SK-N-SH (cell line): ENCODE measurements at regions not wholly inside any gene's neighbourhood (a gene's known extent, or its start where the extent isn't known, plus 50 kb on each side); places are given as distances from the start of the nearest gene placed in this dataset.

ENCODE experiments used
- CTCF ChIA-PET: fragments of 300-600, 350-600 bp; formaldehyde crosslinking; extraction: SDS; loops from one replicate; lab custom pipeline; 2021; lab: Yijun Ruan, JAX
- POLR2A ChIA-PET: fragments of 350-600 bp; sonication (Branson Sonifier 250); formaldehyde crosslinking; extraction: SDS; loops from one replicate; lab custom pipeline; 2020; ENCODE audit warnings: antibody characterized with exemption, inconsistent platforms; lab: Yijun Ruan, JAX
- DNase-seq: peaks from one replicate; pipeline ENCODE4 v3.0.0; 2012
- H2AFZ ChIP-seq: fragments of 200-600 bp; sonication (generic); 2 replicates; pipeline ENCODE4 v1.8.1; 2016; ENCODE audit warnings: antibody characterized with exemption, mild to moderate bottlenecking, low read depth
- H3F3A ChIP-seq: fragments of 200-600 bp; sonication (generic); replicated peaks from 2 replicates; pipeline ENCODE3; 2016; ENCODE audit warnings: antibody characterized with exemption, mild to moderate bottlenecking; ENCODE audit not compliant: insufficient read depth
- H3K27ac ChIP-seq, 2 experiments: fragments of 200-500 bp in 1 of 2; fragments of 200-600 bp in 1 of 2; sonication (Bioruptor generic) in 1 of 2; sonication (generic), shearing (Covaris generic) in 1 of 2; 2 replicates each; pipeline versions ENCODE4 v1.5.1 to v1.6.1; 2014 to 2016; ENCODE audit warnings: low read depth in 2 of 2, inconsistent platforms in 1 of 2, low read length in 1 of 2, mild to moderate bottlenecking in 1 of 2, mixed read lengths in 1 of 2
- H3K27me3 ChIP-seq: fragments of 200-600 bp; sonication (generic), shearing (Covaris generic); 2 replicates; pipeline ENCODE4 v1.6.1; 2016; ENCODE audit warnings: mixed run types; ENCODE audit not compliant: insufficient read depth
- H3K36me3 ChIP-seq, 2 experiments: fragments of 200-500 bp in 1 of 2; fragments of 200-600 bp in 1 of 2; sonication (Bioruptor generic) in 1 of 2; sonication (generic) in 1 of 2; replicated peaks in 1 of 2; 2 replicates each; pipeline versions ENCODE3 to v1.5.1; 2014 to 2016; ENCODE audit warnings: low read length in 1 of 2, mild to moderate bottlenecking in 1 of 2; ENCODE audit not compliant: insufficient read depth in 2 of 2, control insufficient read depth in 1 of 2
- H3K4me1 ChIP-seq, 2 experiments: fragments of 200-500 bp in 1 of 2; fragments of 200-600 bp in 1 of 2; sonication (Bioruptor generic) in 1 of 2; sonication (generic), shearing (Covaris generic) in 1 of 2; 2 replicates each; pipeline versions ENCODE4 v1.5.1 to v1.6.1; 2014 to 2016; ENCODE audit warnings: low read depth in 1 of 2, low read length in 1 of 2, mixed run types in 1 of 2; ENCODE audit not compliant: insufficient read depth in 2 of 2, control insufficient read depth in 1 of 2
- H3K4me2 ChIP-seq: fragments of 200-600 bp; sonication (generic), shearing (Covaris generic); 2 replicates; pipeline ENCODE4 v1.6.1; 2017; ENCODE audit warnings: mixed run types
- H3K4me3 ChIP-seq, 2 experiments: fragments of 200-500 bp in 1 of 2; fragments of 200-600 bp in 1 of 2; sonication (Bioruptor generic) in 1 of 2; sonication (generic), shearing (Covaris generic) in 1 of 2; 2 replicates each; pipeline versions ENCODE4 v1.5.1 to v1.8.1; 2014 to 2016; ENCODE audit warnings: low read depth in 2 of 2, inconsistent platforms in 1 of 2, low read length in 1 of 2, mild to moderate bottlenecking in 1 of 2, mixed read lengths in 1 of 2, moderate library complexity in 1 of 2
- H3K79me2 ChIP-seq: fragments of 200-600 bp; sonication (generic); 2 replicates; pipeline ENCODE4 v1.8.1; 2017; ENCODE audit warnings: mild to moderate bottlenecking; ENCODE audit not compliant: insufficient read depth
- H3K9ac ChIP-seq: fragments of 200-600 bp; sonication (generic); 2 replicates; pipeline ENCODE4 v1.6.1; 2017; ENCODE audit warnings: mixed run types
- H3K9me2 ChIP-seq: fragments of 200-600 bp; sonication (generic); 2 replicates; pipeline ENCODE4 v1.6.1; 2017; ENCODE audit warnings: mixed run types
- H3K9me3 ChIP-seq: fragments of 200-600 bp; sonication (generic); 2 replicates; pipeline ENCODE4 v1.6.1; 2017; ENCODE audit warnings: mixed run types, mild to moderate bottlenecking, moderate library complexity
- H4K20me1 ChIP-seq: fragments of 200-600 bp; sonication (generic); 2 replicates; pipeline ENCODE4 v1.6.1; 2017; ENCODE audit warnings: mild to moderate bottlenecking, mixed run types; ENCODE audit not compliant: insufficient read depth
- CHD2 ChIP-seq: fragments of 150-350 bp; IDR thresholded peaks from 2 replicates; pipeline ENCODE4 v1.6.1; 2018; ENCODE audit warnings: low read length; ENCODE audit not compliant: partially characterized antibody
- EP300 ChIP-seq, 2 experiments: IDR thresholded peaks; 2 replicates each; pipeline versions ENCODE4 v1.4.0 to v1.6.1; 2012; ENCODE audit warnings: borderline replicate concordance in 1 of 2, low read depth in 1 of 2, low read length in 1 of 2
- EZH2phosphoT487 ChIP-seq: fragments of 200-600 bp; sonication (generic); IDR thresholded peaks from 2 replicates; pipeline ENCODE4 v1.6.1; 2017; ENCODE audit warnings: low read depth, mixed run types, mild to moderate bottlenecking, antibody characterized with exemption, moderate library complexity, borderline replicate concordance
- FOXJ3 ChIP-seq: sonication (generic); formaldehyde crosslinking; IDR thresholded peaks from 2 replicates; pipeline ENCODE4 v1.5.1; 2020; ENCODE audit warnings: mild to moderate bottlenecking, missing genetic modification reagents
- FOXM1 ChIP-seq: IDR thresholded peaks from 2 replicates; pipeline ENCODE4 v1.4.0; 2012; ENCODE audit warnings: low read depth, mild to moderate bottlenecking
- GATA2 ChIP-seq: sonication (generic); formaldehyde crosslinking; IDR thresholded peaks from 2 replicates; pipeline ENCODE4 v1.5.0; 2020; ENCODE audit warnings: mild to moderate bottlenecking, missing genetic modification reagents
- JUND ChIP-seq: IDR thresholded peaks from 2 replicates; pipeline ENCODE4 v1.4.0; 2012
- POLR2AphosphoS5 ChIP-seq: IDR thresholded peaks from 2 replicates; pipeline ENCODE4 v1.6.1; 2012; ENCODE audit warnings: low read depth, low read length
- RAD21 ChIP-seq: IDR thresholded peaks from 2 replicates; pipeline ENCODE4 v1.6.1; 2012; ENCODE audit warnings: mild to moderate bottlenecking, low read length
- RCOR1 ChIP-seq: fragments of 150-350 bp; IDR thresholded peaks from 2 replicates; pipeline ENCODE4 v1.6.1; 2017; ENCODE audit warnings: antibody characterized with exemption, low read length
- RFX5 ChIP-seq: IDR thresholded peaks from 2 replicates; pipeline ENCODE4 v1.6.1; 2012; ENCODE audit warnings: mild to moderate bottlenecking, improper control_type of control experiment, low read length
- TCF12 ChIP-seq: IDR thresholded peaks from 2 replicates; pipeline ENCODE4 v1.4.0; 2012
- TEAD4 ChIP-seq: IDR thresholded peaks from 2 replicates; pipeline ENCODE4 v1.4.0; 2012; ENCODE audit warnings: mild to moderate bottlenecking, borderline replicate concordance; ENCODE audit not compliant: insufficient read depth
- WGBS: methylation state at CpG from one replicate; pipeline ENCODE4 v1.1.6; 2017; ENCODE audit warnings: low lambda C conversion rate; 5-methylcytosine and 5-hydroxymethylcytosine counted together
- TF ChIP-seq, protein P1 (sequence below): IDR thresholded peaks from 2 replicates; pipeline ENCODE4 v1.4.0; 2012; ENCODE audit warnings: low read depth
- TF ChIP-seq, protein P2 (sequence below): fragments of 150-350 bp; IDR thresholded peaks from 2 replicates; pipeline ENCODE4 v1.6.1; 2017; ENCODE audit warnings: antibody characterized with exemption, low read length, low read depth, borderline replicate concordance
- TF ChIP-seq, protein P3 (sequence below): fragments of 150-350 bp; IDR thresholded peaks from 2 replicates; pipeline ENCODE4 v1.6.1; 2016; ENCODE audit warnings: mild to moderate bottlenecking, low read depth, low read length
- TF ChIP-seq, protein P4 (sequence below): IDR thresholded peaks from 2 replicates; pipeline ENCODE4 v1.4.0; 2012; ENCODE audit warnings: low read depth, borderline replicate concordance
- TF ChIP-seq, protein P5 (sequence below): IDR thresholded peaks from 2 replicates; pipeline ENCODE4 v1.6.1; 2012; ENCODE audit warnings: mild to moderate bottlenecking, low read depth, low read length, moderate library complexity

DNA sequence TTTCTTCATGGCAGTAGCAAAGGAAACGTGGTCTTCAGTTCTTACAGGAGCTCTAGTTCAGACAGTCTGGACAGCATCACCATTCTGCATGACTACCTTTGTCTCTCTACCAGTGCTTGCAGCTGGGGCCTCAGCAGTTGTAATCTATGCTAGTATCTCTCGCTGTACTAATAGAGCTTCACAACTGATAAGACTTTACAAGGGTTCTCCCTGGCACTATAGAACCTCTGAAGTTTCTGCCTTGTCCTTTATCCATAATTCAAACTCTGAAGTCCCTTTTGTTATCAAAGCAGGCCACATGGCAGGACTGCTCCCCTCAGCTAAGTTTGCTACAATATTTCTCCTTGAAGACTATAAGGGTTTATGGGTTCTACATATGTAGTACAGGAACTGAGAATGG, 842.1 kb upstream of the ADGRB3 start:
- H3K36me3 ChIP-seq, result no peaks in the 10 kb centered on the region
- WGBS, result 15% methylated on average over 2 of the region's 2 CpGs
- no peaks in the 10 kb centered on the region for H3F3A ChIP-seq
- ChIA-PET CTCF (no interaction called here), POLR2A (no interaction called here)
- no peak overlapping the region; a peak in 1 of 4 replicates for H3K4me3 ChIP-seq
- H2AFZ ChIP-seq, result no peak overlapping the region
- no peaks in the 10 kb centered on the region for H4K20me1 ChIP-seq
- H3K9me2 ChIP-seq, result no peaks in the 10 kb centered on the region
- peak overlapping the region in 1 of 2 experiments; percentile 1; a peak in 1 of 4 replicates for H3K27ac ChIP-seq
- no peak overlapping the region for H3K9ac ChIP-seq
- no peaks in the 10 kb centered on the region for H3K27me3 ChIP-seq
- no peak for DNase-seq
- no peak overlapping the region for H3K4me2 ChIP-seq
- no peaks in the 10 kb centered on the region for H3K79me2 ChIP-seq
- TF ChIP-seq, protein P1, sequence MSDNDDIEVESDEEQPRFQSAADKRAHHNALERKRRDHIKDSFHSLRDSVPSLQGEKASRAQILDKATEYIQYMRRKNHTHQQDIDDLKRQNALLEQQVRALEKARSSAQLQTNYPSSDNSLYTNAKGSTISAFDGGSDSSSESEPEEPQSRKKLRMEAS, result no peak
- TF ChIP-seq RCOR1 (no peak), EP300 (IDR thresholded peaks at IDR 0.05; ENCODE audit: borderline replicate concordance in 1 of 2, low read depth in 1 of 2, low read length in 1 of 2) (no peak), GATA2 (CRISPR knock-in tag) (no peak), POLR2AphosphoS5 (no peak)
- TF ChIP-seq, protein P2, sequence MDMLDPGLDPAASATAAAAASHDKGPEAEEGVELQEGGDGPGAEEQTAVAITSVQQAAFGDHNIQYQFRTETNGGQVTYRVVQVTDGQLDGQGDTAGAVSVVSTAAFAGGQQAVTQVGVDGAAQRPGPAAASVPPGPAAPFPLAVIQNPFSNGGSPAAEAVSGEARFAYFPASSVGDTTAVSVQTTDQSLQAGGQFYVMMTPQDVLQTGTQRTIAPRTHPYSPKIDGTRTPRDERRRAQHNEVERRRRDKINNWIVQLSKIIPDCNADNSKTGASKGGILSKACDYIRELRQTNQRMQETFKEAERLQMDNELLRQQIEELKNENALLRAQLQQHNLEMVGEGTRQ, result no peak
- TF ChIP-seq, protein P3, sequence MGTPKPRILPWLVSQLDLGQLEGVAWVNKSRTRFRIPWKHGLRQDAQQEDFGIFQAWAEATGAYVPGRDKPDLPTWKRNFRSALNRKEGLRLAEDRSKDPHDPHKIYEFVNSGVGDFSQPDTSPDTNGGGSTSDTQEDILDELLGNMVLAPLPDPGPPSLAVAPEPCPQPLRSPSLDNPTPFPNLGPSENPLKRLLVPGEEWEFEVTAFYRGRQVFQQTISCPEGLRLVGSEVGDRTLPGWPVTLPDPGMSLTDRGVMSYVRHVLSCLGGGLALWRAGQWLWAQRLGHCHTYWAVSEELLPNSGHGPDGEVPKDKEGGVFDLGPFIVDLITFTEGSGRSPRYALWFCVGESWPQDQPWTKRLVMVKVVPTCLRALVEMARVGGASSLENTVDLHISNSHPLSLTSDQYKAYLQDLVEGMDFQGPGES, result no peak
- H3K4me1 ChIP-seq, result peaks cover 0 to 4% of the 10 kb centered on the region in 2 experiments; a peak in 1 of 4 replicates
- H3K9me3 ChIP-seq, result no peaks in the 10 kb centered on the region

DNA sequence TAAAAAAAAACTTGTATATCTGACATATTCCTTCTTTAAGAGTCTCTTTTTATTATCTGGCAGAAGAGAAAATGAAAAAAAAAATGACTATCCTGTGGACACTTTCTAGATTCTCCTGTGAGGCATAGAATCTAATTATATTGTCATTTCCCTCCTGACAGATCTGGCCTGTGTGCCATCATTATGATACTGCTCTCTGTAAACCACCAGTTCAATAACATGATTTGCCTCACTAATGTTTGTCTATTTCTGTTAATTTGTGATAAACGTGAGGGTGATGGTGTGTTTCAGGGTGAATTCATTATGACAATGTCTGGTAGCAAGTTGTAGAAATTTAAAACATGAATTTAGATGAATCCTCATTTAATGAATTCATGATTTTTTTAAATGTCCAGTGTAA, 844.5 kb upstream of the ADGRB3 start:
- no peak overlapping the region for H3K4me2 ChIP-seq
- WGBS, result 0% methylated on average over 1 of the region's 1 CpG
- no peaks in the 10 kb centered on the region for H3K9me3 ChIP-seq
- no peaks in the 10 kb centered on the region for H3F3A ChIP-seq
- no peaks in the 10 kb centered on the region for H3K79me2 ChIP-seq
- no peaks in the 10 kb centered on the region for H3K9me2 ChIP-seq
- peak overlapping the region in 1 of 2 experiments; percentile 98; a peak in 2 of 4 replicates for H3K27ac ChIP-seq
- H2AFZ ChIP-seq, result no peak overlapping the region
- ChIA-PET POLR2A (no interaction called here), CTCF (interaction anchor here (0.7 to 1.1 kb wide), 2 partner anchors 184 to 1025 kb away, joined by 3 to 4 read pairs; no protein-coding TSS in a partner anchor)
- no peaks in the 10 kb centered on the region for H4K20me1 ChIP-seq
- H3K4me3 ChIP-seq, result no peak overlapping the region
- DNase-seq, result peak; percentile 33
- H3K9ac ChIP-seq, result no peak overlapping the region
- no peaks in the 10 kb centered on the region for H3K36me3 ChIP-seq
- no peaks in the 10 kb centered on the region for H3K27me3 ChIP-seq
- peaks cover 0 to 4% of the 10 kb centered on the region in 2 experiments; a peak in 1 of 4 replicates for H3K4me1 ChIP-seq
- TF ChIP-seq POLR2AphosphoS5, result peak; percentile 38; the same call in 1 of the 2 replicates
- TF ChIP-seq RAD21, result peak; percentile 54
- peak; percentile 90 for TF ChIP-seq CHD2
- no peak for TF ChIP-seq RFX5
- no peak for TF ChIP-seq FOXM1
- 0 out of 2 replicates have a peak, but pooled peaks have one; percentile 19 for TF ChIP-seq TEAD4
- TF ChIP-seq JUND, result no peak
- TF ChIP-seq, protein P1, result no peak
- peak; percentile 60 for TF ChIP-seq TCF12
- TF ChIP-seq EZH2phosphoT487, result no peak
- TF ChIP-seq FOXJ3 (CRISPR knock-in tag), result peak; percentile 99
- TF ChIP-seq, protein P4, sequence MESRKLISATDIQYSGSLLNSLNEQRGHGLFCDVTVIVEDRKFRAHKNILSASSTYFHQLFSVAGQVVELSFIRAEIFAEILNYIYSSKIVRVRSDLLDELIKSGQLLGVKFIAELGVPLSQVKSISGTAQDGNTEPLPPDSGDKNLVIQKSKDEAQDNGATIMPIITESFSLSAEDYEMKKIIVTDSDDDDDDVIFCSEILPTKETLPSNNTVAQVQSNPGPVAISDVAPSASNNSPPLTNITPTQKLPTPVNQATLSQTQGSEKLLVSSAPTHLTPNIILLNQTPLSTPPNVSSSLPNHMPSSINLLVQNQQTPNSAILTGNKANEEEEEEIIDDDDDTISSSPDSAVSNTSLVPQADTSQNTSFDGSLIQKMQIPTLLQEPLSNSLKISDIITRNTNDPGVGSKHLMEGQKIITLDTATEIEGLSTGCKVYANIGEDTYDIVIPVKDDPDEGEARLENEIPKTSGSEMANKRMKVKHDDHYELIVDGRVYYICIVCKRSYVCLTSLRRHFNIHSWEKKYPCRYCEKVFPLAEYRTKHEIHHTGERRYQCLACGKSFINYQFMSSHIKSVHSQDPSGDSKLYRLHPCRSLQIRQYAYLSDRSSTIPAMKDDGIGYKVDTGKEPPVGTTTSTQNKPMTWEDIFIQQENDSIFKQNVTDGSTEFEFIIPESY, result no peak
- TF ChIP-seq, protein P5, sequence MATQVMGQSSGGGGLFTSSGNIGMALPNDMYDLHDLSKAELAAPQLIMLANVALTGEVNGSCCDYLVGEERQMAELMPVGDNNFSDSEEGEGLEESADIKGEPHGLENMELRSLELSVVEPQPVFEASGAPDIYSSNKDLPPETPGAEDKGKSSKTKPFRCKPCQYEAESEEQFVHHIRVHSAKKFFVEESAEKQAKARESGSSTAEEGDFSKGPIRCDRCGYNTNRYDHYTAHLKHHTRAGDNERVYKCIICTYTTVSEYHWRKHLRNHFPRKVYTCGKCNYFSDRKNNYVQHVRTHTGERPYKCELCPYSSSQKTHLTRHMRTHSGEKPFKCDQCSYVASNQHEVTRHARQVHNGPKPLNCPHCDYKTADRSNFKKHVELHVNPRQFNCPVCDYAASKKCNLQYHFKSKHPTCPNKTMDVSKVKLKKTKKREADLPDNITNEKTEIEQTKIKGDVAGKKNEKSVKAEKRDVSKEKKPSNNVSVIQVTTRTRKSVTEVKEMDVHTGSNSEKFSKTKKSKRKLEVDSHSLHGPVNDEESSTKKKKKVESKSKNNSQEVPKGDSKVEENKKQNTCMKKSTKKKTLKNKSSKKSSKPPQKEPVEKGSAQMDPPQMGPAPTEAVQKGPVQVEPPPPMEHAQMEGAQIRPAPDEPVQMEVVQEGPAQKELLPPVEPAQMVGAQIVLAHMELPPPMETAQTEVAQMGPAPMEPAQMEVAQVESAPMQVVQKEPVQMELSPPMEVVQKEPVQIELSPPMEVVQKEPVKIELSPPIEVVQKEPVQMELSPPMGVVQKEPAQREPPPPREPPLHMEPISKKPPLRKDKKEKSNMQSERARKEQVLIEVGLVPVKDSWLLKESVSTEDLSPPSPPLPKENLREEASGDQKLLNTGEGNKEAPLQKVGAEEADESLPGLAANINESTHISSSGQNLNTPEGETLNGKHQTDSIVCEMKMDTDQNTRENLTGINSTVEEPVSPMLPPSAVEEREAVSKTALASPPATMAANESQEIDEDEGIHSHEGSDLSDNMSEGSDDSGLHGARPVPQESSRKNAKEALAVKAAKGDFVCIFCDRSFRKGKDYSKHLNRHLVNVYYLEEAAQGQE, result no peak
